Stimulated activated CD4-positive, alpha-beta T cell treated with anti-CD3 and anti-CD28 coated beads, Interleukin-15, amount 100 ng/mL, for 24 hours (primary cell): ENCODE measurements at regions not wholly inside any gene's neighbourhood (a gene's known extent, or its start where the extent isn't known, plus 50 kb on each side); places are given as distances from the start of the nearest gene placed in this dataset.

Experiments used
- DNase-seq: peaks from one replicate; pipeline ENCODE4 v3.0.0-alpha.2; 2020

DNA sequence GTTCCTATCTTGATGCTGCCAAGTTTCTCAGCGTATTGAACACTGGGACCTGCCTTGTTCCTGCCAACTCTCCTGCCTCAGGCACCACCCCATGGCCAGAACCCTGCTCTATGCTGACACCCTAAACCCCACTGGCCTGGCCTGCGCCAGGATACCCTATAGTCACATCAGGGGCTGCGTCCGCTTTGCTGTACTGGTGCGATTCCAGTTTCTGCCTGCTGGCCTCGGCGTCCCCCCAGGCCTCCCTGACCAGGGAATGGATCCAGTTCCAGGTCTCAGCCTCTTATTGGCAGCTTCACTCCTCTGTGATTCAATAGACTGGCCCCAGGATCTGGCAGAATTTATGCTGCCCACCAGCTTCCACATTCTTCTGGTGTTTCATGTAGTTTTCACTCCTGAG, 55.0 kb downstream of the GPR6 start:
- no peak for DNase-seq

DNA sequence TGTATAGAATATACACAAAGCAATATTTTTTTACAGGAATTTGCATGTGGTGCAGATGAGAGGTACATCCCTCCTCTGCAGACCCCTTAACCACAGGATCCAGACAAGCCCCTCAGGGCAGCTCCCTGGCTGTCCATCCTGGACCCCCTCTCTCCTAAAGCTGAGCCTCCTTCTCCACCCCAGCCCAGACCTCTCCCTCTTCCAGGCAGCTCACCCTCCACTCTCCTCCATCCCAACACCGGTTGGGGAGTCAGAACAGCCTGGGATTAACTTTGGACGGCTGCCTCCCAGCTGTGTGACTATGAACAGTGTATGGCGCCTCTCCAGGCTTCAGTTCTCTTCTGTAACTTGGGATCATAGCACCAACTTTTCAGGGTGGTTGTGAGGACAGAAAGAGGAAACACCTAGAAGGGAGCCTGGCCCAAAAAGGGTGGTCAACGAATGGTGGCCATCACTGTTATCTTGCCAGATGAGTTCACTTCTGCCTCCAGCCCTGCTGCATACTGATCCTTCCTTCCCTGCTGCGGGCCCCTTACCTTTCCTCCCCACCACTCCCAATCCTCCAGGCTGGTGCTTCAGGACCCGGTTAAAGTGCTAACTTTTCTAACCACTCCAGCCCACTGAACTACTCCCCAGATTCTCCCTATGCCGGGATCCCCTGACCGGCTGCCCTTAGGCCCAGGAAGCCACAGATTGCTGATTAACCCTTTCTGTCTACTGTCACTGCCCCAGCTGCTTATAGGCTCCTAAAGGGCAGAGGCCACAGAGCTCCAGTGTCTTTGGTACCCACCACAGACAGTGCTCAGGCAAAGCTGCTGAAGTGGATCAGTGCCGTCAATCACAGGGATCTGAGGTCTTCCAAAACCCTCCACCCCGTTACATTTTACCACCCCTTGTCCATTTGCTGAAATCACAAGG, 55.9 kb downstream of the GPR6 start:
- DNase-seq: no peak

DNA sequence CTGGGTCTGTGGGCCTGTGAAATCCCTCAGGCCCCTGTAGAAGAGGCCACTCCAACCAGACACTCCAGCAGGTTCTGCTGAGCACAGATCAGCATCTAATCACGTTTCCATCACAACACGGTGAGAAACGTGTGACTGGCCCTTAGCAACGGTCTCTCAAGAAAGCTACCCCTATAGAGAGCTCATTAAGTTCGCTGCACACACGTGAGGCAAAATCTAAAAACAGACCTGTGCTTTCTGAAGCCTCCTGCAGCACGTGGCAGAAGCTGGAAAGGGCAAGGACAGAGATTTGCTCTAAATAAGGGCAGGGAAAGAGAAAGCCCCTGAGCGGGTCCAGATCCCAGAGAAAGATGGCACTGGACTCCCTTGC, 56.5 kb downstream of the GPR6 start:
- DNase-seq: no peak

DNA sequence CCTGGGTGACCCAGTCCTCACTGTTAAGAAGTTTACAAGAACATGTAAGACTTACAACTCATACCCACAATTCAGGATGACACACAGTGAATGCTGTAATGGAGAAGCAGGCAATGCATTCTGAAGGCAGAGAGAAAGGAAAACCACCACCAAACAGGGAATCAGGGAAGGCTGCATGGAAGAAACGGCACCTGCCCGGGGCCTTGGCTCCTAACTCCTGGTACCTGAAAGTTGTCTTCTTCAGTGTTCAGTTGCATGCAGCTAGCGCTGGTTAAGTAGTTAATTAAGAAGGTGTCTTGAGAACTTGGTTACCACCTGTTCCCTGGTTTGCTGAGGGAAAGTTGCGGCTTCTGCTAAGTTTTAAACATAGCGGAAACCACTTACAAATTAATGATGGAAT, 57.2 kb downstream of the GPR6 start:
- no peak for DNase-seq

DNA sequence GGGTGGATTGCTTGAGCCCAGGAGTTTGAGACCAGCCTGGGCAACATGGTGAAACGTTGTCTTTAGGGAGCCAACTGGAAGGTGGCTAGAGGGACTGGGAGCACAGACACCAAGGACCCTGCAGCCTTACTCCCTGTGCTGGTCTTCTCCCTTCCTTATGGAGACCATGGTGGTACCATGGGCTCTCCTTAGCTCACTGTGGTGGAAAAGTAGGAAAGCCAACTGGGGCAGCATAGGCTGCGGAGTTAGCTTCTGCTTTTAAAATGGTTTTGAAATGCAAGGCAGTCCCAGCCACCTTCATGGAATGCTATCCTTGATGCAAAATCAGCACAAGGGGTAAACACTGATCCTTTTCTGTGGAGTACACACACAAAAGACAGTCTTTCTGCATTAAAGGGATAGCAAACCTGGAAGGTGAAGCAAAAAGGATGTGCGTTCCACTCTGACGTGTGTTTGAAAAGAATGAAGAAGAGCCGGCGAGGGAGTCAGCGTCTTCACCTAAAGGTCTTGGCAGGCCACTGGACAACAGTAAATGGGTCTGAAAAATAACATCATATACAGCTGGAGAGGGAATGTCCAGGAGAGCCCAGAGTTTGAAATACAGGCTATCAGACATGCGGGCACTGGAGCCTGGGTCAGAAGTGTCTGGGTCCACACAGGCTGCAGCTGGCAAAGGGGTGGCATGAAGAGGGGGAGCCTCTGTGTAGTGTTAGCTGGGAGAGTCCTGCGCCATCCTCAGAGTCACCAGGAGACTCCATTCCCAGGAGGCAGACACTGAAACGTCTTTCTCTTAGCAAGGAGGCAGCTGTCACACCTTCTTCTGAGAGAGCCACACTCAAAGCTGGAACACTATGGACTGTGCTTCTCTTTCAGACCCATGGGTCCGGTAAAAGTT, 58.5 kb downstream of the GPR6 start:
- DNase-seq: no peak

DNA sequence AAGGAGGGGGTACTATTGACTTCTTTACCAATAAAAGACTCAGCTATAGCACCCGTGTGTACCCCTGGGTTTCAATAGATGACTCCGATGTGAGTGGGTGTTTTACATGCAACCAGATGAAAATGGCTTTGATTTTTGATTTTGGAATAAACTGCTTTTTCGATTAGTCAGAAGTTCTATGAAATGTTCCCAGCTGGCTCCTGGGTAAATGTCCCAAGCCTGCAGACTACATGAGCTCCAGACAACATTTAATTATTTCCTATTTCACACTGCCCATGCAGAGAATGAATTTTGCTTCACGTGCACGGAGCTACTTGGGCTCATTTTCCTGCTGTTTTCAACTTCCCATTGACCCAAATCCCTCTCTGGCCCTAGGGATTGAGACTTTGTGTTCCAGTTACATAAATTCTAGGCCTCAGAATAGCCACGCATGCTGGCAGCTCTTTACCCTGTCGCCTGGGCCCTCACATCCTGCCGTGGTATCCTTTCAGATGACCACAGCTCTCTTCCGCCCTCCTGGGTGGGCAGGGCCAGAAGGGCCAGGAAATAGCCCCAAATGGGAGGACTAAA, 59.7 kb downstream of the GPR6 start:
- no peak for DNase-seq

DNA sequence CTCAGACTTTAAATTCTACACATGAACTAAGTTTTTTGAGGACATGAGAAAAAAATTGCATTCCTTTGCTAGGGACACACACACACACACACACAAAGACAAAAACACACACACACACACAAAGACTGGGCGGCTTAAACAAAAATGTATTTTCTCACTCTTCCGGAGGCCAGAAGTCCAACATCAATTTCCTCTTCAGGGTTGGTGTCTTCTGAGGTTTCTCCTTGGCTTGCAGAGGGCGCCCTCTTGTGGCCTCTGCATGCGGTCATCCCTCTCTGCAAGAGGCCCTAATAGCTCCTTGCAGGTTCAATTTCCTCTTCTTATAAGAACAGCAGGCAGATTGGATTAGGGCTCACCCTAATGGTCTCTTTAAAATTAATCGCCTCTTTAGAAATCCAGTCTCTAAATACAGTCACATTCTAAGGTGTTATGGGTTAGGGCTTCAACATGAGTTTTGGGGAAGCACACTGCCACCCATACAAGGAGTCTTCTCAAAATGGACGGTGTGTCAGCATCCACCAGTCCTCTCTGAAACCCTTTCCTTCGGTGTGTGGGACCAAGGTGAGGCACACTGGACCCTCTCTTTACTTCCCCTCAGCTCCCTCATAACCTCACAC, 61.4 kb downstream of the GPR6 start:
- peak; percentile 90 for DNase-seq

DNA sequence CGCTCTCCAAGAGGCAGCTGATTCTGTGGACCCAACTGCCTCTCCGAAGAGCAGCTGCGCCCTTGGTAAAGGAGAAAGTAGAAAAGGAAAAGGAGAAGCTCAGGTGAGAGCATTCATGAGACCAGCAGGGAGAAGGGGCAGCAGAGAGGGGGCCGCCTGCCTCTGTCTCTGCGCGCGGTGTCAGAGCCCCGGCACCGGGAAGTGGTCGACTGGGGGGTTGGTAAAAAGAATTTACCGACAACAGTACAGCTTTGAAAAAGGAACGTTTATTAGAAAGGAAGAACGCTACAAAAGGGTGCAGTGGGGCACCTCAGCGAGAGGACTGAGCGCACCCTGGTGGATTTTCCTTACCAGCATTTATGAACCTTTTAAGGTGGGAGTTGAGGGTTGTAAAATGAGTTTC, 61.9 kb downstream of the GPR6 start:
- DNase-seq: peak; percentile 54

DNA sequence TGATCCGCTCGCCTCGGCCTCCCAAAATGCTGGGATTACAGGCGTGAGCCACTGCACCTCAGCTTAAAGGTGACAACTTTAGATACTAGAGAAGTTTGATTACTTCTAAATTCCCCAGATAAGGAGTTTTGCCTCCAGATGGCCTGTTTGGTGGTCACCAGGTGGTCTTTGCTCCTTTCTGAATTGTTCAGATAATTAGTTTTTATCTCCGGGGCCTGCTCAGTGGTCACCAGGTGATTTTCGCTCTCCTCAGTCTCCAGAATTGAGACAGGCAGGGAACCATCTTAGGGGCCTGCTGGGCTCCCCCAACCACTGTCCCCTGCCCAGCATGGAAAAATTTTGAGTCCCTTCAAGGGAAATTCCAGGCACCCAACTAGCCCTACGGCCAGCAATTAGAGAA, 62.6 kb downstream of the GPR6 start:
- DNase-seq: no peak

DNA sequence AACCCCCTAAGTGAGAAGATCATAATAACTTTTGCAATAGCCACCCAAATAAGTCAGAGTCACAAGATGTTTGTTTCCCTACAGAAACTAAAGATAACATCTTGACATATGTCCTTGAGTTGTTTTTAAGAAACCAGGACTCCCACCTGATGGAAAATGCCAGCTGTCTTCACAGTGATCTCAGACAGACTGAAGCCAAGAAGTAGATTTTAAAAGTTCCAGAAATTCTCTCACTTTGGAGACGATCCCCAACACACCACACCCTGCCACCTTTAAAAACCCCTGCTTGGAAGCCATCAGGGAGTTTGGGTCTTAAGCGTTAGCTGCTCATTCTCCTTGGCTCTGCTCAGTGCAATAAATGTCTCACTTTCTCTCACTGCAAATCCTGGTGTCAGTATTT, 63.0 kb downstream of the GPR6 start:
- DNase-seq: no peak

DNA sequence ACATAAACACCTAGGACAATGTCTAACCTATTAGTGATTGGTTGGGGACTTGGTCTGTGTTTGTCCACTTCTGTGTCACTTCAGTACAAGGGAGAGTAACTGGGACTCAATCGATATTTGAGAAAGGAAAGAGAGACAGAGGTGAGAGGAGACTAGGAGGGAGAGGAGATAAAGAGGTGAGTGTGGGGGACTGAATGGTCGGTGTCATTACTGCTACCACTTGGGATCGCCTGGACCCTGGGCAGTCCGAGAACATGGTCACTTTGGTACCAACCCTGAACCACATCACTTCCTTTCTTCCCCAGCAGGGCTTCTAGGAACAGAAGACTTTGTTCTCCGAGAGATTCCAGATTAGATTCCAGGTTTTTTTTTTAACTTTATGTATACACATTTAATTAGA, 63.7 kb downstream of the GPR6 start:
- DNase-seq: no peak

DNA sequence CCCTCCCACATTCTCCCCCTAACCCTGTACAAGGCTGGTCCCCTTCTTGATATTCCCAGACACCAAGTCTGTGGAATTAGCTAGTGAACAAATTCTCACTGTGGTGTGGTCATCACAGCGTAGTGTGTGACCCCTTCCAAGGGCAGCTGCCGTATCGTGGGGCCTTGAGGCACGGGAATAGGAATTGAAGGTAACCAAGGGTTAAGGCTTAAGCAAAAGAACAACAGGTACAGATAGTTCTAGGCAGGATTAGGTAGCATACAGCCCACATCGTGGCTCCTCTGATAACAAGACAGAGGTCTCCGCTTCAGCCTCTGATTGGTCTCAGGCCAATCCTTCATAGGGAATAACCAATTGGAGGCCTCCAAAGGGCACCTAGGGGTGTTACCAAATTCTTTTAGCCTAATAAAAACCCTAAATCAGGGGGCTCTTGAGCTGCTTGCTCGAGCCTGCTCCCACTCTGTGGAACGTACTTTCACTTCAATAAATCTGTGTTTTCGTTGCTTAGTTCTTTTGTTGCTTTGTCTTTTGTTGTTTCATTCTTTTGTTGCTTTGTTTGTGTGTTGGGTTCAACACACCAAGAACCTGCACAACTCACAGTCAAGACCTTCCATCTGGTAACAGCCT, 64.7 kb downstream of the GPR6 start:
- no peak for DNase-seq

DNA sequence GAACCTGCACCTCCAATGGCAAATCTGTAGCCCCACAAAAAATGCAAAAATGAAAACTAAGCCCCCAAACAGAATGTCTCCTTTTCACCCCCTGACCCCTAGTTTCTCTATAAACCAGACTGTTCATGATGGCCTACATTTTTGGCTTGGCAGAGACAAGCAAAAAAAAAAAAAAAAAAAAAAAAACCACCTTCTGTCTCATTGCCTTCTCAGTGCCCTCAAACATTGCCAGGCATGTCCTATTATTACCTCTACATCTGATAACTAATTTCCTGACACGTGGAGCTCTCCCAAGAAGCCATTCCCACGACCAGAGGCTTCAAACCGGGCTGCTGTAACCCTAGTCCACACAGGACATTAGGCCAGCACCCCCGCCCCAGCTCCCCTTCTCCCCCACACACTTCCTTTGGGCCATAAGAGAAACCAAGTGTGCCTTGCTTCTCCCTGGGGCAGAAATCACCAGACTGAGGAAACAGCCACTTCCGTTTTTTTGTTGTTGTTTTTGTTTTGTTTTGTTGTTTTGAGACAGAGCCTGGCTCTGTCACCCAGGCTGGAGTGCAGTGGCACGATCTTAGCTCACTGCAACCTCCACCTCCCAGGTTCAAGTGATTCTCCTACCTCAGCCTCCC, 65.4 kb downstream of the GPR6 start:
- no peak for DNase-seq

DNA sequence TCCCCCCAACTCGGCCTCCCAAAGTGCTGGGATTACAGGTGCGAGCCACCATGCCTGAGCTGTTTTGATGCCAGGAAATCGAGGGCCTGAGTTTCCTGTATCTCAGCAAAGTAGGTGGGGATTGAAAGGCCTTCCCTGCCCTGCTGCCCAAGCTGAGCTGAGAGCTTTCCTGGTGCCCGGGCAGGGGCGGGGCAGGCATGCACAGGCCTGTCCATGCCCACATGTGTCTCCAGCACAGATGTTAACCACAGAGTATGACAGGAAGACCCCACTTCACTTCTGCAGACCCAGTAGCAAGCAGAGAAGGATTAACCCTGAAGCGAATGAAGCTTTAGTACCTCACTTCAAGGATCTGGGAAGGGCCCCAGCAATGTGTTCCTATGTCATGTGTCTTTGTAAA, 66.0 kb downstream of the GPR6 start:
- no peak for DNase-seq

DNA sequence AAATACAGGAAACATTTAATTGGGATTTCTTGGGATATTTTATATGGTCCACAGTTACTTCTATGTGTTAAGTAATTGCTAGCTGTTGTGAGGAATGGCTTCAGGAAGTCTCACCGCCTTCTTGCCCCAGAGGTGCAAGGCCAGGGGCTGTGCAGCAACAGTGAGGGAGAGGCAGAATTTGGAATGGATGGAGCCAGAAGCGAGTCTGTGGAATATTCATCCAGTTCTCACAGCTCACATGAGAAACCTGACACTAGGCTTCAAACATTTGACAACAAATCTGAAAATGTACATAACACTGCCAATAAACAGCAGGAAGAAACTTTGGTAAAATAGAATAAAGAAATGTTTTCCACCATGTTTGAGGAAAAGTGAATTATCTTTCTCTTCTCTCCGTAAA, 66.5 kb downstream of the GPR6 start:
- no peak for DNase-seq

DNA sequence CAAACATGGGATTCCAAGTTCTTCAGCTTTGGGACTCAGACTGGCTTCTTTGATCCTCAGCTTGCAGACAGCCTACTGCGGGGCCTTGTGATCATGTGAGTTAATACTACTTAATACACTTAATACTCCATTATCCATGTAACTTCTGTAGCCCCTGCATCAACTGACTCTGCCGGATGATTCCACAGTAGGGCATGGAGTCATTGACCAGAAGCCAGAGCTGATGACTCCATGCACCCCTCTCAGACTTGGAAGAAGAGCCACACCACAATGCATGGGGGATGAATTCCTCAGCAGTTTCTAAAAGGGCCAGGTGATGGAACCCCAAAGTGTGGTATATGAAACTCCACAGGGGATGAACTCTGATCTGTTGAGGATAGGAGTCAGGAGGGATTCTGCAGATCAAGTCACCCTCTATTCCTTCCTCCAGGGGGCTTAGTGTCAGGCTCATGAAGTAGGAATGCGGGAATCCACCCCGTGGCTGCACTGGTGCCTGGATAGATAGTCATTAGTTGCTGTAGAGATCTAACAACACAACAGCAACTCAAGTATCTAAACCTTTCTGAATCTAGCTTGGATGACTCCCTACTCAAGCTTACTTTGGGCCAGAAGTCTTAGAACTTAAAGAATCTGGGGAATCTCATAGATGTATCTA, 70.2 kb downstream of the GPR6 start:
- DNase-seq: no peak

DNA sequence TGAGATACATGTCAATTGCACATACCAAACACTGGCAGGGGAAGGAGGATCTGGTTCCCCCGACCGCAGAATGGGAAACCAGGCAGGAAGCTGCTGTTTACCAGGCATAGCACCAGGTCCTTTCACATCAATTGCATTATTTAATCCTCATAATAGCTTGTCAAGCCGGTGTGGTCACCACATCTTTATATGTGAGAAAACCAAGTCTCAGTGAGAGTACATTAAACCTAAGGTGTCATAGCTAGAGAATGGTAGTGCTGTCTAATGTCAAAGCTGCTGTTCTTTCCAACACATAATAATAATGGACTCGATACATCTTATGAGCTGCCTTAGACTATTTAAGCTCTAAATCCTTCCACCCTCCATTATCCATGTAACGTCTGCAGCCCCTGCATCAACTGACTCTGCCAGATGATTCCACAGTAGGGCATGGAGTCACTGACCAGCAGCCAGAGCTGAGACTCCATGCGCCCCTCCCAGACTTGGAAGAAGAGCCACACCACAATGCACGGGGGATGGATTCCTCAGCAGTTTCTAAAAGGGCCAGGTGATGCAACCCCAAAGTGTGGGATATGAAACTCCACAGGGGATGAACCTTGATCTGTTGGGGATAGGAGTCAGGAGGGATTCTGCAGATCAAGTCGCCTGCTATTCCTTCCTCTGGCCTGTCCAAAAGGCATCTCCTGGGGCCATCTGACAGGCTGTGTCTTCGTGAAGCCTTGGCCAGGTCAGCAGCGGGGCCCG, 71.8 kb downstream of the GPR6 start:
- DNase-seq: no peak
